ENCODE measurements at regions not wholly inside any gene's neighbourhood (a gene's known extent, or its start where the extent isn't known, plus 50 kb on each side); places are given as distances from the start of the nearest gene placed in this dataset.
A peak's percentile ranks its signal among the peaks of the same experiment; 100 is the strongest.
"Not testable (repeated sequence)": the region's sequence is repeated elsewhere in the genome, so short reads cannot be mapped to it uniquely, and the experiment has no call there.

DNA sequence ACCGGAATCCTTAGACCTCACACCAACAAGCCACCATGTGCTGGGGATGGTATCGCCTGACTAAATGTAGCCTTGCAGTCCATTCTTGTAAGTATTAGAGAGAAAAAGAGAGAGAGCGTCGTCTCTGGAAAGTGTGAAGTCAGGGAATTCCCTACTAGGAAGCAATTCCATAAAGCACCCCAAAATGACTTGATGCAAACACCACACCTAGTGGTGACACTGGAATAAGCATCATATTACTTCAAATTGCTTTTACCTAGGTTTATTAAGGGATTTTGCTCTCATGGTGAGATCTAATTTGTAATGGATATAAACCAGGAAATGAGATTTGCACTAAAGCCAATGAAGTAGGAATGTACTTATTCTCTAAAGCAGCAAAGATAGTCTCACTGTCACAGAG, 111.4 kb upstream of the METTL9 start:
- not testable (repeated sequence) for DNase-seq

DNA sequence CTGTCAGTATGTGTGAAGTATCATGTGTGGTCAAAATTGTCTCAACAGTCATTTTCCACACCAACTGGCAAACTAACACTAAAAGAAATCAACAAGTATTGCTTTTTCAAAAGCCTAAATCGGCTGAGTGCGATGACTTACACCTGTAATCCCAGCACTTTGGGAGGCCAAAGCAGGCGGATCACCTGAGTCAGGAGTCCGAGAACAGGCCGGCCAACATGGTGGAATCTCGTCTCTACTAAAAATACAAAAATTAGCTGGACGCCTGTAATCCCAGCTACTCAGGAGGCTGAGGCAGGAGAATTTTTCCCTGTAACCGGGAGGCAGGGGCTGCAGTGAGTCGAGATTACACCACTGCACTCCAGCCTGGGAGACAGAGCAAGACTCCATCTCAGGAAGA, 100.3 kb upstream of the METTL9 start:
- not testable (repeated sequence) for DNase-seq

DNA sequence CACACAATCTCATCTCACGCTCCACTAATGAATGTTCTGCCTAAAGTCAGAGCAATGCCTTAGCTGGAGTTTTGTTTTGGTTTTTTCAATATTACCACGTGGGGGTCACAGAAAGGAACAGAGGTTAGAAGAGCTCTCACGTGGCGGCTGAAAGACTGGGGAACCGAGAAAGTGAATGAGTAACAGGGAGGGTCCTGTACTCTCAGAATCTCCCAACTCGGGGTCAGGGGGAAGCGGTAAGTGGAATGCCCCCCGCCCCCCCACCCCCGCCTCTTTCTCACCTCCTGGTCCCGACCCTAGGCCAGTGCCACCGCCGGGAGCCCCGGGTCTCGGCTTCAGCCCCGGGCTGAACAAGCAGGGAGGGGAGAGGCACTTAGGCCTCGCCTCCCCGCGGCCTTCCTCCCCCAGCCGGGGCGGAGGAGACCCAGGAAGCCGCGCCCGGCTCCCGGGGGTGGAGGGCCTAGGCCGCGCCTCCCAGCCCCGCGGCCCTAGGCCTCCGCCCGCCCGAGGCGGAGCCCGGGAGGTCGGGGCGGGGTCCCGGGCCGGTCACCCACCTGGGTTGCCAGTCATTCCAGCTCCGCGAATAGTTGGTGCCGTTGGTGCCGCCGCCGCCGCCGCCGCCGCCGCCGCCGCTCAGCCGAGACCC, 98.0 kb upstream of the METTL9 start:
- not testable (repeated sequence) for DNase-seq

DNA sequence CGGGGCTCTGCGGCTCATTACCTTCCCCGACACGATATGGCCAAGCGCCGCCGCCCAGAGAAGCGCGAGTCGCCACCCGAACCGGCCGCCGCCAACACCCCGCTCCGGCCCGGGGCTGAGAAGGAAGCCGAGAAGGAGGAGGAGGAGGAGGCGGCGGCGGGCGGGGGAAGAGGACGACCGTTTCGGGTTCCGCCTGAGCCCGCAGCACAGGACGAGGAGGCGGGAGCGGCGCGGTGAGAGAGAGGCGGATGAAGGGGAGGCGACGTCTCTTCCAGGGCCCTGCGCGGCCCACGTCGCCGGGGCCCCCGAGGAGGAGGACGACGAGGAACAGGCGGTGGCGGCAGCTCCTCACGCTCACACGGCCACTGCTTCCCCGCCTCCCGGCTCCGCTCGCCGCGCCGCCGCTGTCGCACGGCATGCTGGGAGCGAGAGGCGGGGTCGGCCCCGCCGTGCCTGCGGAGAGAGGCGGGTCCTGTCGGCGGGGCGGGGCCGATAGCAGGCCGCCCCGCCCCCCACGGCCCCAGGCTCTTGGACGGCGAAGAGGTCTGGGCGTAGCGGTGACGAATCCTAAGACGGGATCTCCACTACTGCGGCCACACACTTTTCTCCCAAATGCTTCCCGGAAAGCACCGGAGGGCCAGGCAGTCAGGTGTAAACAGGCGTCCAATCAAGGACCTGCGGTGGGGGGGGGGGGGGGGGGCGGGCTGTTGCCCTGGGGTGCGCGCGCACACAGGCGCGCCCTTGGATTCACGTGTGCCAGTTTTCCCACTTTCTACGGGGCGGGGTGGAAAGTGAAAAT, 97.3 kb upstream of the METTL9 start:
- peak; percentile 93 for DNase-seq

DNA sequence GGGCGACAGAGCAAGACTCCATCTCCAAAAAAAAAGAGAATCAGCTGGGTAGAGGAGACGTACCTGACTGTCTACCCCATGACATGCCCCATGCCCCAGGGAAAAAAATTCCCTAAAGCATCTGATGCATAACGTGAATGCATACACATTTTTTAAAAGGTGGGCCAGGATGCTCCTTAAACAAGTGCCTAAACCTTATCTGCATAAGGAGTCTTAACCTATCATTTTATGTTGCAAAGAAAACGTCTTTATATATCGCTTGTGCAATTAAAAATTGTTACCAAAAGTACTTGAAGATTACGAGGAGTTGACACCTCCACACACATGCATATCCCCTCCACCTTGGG, 95.8 kb upstream of the METTL9 start:
- not testable (repeated sequence) for DNase-seq

DNA sequence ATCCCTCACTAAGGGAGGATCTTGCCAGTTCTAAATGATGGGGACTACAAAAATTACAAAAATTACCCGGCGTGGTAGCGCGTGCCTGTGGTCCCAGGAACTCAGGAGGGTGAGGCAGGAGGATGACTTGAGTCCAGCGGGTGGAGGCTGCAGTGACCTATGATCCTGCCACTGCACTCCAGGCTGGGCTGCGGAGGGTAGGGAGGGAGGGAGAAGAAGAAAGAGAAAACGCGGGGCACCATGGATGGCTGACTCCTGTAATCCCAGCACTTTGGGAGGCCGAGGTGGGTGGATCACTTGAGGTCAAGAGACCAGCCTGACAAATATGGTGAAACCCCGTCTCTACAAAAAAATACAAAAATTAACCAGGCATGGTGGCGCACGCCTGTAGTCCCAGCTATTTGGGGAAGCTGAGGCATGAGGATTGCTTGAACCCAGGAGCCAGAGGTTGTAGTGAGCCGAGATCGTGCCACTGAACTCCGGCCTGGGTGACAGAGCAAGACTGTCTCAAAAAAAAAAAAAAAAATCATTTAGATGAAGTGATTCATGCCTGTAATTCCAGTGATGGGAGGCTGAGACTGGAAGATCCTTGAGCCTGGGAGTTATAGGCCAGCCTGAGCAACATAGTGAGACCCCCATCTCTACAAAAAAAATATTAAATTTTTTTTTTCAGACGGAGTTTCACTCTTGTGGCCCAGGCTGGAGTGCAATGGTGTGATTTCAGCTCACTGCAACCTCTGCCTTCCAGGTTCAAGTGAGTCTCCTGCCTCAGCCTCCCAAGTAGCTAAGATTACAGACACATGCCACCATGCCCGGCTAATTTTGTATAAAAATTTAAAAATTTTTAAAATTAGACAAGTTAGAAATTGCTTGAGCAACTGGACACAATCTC, 95.2 kb upstream of the METTL9 start:
- not testable (repeated sequence) for DNase-seq

DNA sequence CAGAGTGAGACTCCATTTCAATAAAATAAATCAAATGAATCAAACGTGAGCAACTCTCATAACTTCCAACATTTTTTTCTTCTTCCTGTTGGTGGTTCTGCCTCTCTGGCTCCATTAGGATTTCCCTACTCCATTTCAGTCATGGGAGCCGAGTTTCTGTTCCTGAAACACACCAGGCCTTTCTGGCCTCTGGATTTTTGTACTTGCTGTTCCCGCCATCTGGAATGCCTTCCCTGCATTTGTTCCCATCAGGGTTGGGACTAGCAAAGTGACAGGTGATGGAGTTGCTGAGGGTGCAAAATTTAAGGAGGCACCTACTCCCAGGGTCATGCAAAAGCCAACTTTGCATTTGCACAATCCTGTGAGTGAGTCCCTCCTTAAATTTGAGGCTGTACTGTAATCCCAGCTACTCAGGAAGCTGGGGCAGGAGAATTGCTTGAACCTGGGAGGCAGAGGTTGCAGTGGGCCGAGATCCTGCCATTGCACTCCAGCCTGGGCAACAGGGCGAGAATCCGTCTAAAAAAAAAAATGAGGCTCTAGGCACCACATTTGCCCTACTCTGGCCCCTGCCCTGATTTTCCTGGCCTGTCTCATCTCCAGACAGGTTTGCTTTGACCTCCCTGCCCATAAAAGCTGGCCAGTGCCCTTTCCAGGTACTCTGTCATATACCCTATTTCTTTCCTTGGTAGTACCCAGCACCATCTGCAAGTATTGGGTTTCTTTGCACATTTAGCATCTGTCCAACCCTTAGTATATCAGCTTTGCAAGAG, 93.4 kb upstream of the METTL9 start:
- DNase-seq, result not testable (repeated sequence)

DNA sequence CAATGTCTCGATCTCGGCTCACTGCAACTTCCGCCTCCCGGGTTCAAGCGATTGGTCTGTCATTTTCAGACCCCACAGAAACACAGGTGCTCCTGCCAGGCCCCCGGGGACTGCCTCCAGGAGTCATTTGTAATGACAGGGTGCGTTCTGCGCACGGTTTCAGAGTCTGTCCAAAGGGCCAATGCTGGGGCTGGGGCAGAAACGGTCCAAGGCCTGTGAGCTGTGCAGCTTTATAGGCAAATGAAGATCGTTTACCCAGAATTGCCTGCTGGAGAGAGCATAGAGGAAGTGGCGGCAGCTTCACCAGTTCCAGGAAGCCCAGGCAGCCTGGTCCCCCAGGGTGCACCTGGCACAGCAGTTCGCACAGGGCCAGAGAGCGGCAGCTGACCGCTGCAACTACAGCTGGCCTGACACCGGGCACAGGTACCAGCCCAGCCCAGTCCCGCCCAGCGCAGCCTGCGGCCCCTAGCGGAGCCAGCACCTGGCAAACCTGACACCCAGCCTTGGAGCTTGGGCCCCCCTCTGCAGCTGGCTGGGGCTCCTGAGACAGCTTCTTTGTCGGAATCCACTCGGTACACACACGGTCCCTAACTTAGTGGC, 92.4 kb upstream of the METTL9 start:
- DNase-seq, result peak; percentile 10

DNA sequence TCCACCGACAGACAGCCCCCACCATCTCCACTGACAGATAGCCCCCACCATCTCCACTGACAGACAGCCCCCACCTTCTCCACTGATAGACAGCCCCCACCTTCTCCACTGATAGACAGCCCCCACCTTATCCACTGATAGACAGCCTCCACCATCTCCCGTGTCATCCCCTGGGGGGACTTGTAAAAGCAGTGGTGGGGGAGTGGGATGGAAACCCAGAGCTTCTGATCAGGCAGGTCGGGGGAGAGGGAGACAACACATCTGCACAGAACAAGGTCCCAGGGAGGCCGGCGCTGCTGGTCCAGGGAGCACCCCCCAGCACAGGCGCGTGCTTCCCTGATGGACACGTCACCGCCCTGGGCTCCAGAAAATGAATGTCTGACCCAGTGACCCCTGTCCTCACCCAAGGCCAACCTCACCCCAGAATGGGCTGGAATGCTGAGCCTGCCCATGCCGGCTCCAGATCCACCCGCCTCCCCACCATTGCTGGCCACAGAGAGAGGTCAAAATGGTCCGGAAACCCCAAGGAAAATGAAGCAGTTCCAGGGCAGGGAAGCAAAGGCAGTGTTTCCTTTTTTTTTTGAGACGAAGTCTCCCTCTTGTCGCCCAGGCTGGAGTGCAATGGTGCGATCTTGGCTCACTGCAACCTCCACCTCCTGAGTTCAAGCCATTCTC, 91.6 kb upstream of the METTL9 start:
- peak; percentile 13 for DNase-seq

DNA sequence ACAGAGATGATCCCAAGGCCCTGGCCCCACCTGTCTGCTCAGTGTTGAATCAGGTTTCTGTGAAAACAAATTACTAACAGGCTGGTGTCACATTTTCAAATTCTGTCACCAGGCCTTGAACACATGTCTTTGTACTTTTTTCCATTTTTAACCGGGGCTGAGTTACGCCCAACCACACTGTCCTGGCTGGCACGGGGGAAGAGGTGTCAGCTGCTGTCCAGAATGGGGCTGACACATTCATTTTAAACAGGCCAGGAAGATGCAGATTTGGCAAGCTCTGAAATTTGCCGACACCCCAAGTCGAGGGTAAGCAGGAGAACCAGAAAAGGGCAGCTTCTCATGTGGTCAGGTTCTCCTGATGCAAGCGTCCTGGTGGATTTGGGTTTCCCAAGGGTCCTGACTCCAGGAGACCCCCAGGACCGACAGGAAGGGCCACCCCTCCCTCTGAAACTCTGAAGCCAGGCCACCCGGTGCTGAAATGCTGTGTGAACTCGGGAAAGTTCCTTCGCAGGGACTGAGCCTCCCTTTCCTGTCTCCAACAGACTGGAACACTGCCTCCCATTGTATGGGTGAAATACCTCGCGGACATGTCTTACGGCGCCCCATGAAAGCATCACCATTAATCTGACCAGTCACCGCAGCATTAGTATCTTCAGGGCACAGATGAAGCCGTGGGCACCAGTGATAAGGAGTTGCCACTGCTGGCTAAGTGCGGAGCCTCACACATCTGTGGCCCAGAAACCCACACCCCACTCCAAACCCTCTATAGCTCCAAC, 90.5 kb upstream of the METTL9 start:
- DNase-seq, result peak; percentile 5

DNA sequence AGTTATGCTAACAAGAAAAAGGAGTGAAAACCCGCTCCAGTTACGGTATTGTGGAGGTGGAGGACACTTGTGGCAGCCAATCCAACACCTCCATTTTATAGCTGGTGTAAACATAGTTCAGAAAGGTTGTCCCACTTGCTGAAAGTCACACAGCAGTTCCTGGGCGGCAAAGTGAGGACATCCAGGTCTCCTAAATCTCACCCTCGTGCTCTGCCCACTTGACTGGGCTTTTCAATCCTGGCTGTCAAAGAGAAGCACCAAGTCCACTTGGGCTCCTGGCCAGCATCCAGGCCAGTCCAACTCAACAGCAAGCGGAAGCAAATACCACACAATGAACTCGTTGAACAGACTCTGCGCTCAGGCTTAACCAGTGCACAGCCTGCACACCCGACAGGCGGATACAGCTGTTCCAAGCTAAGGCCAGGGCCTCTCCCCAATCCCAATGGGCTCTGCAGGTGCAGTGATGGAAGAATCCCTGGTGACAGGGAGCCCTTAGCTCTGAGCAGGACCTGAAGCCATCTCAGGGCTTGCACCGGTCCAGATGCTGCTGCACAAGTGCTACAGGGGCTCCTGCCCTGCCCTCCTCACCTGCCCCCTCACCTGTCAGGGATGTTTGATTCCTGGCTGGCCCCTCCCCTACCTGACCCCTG, 89.8 kb upstream of the METTL9 start:
- DNase-seq, result not testable (repeated sequence)

DNA sequence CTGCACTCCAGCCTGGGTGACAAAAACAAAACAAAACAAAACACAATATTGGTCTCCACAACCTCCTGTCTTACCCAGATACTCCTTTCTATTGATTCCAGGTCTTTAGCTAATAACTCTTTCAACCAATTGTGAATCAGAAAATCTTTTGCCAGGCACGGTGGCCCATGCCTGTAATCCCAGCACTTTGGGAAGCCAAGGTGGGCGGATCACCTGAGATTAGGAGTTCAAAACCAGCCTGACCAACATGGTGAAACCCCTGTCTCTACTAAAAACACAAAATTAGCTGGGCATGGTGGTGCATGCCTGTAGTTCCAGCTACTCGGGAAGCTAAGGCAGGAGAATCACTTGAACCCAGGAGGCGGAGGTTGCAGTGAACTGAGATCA, 88.5 kb upstream of the METTL9 start:
- DNase-seq, result not testable (repeated sequence)

DNA sequence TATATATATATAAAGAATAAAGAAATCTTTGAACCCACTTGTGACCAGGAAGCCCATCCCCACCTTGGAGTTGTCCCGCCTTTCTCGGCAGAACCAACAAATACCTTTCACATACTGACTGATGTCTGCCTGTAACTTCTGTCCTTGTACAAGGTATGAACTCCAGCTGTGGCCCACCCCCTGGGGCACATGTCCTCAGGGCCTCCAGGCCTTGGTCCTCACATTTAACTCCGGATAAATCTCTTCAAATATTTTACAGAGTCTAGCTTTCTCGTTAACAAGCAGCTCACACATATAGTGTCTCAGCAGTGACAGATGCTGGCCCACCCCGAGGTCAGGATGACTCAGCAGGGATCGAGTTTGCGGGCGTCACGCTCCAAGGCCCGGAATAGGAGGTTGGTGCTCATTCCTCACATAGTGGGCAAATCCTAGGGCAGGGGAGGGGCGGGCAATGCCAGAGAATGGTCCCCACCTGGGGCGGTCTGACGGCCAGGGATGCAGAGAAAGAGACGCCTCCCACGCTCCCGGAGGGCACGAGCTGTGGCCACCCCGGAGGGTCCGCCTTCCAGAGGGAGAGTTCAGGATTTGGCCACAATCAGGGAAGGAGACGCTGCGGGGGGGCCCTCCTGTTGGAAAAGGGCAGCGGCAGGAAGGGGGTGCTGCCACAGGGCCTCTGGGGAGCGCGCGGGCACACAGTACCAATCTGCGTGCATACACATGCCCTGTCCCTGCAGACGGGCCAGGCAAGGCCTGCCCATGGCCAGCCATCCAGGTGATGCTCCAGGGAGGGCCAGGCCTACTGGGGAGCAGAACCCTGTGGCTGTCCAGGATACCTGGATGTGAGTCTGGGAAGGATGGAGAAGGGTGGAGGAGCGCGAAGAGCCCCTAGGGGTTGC, 87.8 kb upstream of the METTL9 start:
- DNase-seq, result not testable (repeated sequence)

DNA sequence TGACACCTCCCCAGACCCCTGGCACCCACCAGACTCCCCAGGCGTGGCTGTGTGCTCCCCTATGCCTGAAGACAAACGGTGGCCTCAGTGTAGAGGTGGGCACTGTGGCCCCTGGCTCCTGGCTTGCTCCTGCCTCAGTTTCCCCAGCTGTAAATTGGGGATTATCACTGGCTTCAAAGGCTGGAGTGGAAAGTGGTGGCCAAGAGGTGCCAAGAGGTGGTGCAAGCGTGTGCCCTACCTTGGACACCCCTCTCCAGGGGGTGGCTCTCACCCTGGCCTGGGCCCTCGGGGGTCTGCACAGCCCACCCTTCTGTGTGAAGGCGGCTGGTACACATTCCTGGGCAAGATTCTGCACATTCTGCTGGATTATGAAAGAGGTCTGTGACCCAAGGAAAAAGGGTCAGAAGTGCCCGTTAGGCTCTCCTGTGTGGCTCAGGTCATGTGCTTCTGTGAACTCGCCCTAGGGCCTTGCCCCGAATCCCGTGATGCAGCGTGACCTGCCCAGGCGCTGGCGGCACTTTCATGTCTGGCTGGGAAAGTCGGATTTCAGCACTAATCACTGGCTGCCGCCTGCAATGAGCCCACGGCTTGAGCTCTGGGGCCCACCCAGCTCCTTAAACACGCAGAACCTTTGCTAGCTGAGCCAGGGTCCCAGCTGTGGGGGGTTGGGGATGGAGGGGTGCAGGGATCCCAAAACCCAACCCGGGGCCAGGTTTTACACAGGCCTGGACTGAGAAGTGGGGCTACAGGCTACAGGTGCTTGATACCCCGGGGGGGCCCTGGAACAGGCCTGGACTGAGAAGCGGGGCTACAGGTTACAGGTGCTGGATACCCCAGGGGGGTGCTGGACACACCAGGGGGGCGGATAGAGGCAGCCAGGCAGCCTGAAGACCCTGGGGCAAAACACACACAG, 86.8 kb upstream of the METTL9 start:
- DNase-seq, result not testable (repeated sequence)

DNA sequence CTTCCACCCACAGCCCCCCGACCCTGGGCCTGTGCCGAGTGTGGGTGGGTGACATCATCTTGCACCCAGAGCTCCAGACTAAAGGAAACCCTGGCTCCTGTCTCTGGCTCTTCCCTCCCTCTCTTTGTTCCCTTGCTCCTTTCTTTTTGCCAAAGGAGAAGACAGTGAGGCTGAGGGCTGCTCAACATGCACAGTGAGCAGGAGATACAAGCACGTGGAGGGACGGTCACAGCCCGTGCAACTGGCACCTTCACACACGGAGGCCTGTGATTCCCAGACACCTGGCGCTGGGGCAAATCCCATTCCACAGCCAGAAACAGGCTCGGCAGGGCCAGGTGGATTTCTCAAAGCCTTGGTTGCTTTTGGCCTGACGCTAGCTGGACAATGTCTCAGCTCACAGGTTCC, 86.0 kb upstream of the METTL9 start:
- DNase-seq, result not testable (repeated sequence)

DNA sequence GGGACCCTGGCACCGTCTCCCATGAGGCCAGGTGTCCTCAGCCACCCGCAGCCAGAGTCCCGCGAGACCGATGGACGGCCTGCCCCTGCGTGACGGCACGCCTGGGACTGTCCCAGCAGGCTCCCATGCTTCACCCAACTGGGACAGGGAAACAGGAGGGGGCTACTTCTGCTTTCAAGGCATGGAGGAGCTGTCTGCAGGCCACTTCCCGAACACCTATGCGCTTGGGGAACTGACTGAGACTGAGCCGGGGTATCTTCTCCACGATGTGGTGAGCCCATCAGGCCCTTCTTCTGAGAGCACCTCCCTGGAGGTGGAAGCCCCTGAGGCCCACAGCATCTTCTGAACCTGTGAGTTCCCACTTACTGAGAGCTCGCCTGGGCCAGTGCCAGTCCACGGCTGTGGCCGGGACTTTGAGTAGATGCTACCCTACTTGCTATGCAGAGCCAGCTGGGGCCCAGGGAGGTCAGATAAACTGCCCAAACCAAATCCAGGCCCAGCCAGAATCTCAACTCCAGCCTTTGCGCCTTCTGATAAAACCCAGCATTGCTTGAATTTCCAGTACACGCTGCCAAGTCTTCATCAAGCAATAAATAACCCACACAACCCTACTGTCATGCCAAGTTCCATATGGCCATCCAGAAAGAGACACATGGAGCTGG, 85.4 kb upstream of the METTL9 start:
- not testable (repeated sequence) for DNase-seq

DNA sequence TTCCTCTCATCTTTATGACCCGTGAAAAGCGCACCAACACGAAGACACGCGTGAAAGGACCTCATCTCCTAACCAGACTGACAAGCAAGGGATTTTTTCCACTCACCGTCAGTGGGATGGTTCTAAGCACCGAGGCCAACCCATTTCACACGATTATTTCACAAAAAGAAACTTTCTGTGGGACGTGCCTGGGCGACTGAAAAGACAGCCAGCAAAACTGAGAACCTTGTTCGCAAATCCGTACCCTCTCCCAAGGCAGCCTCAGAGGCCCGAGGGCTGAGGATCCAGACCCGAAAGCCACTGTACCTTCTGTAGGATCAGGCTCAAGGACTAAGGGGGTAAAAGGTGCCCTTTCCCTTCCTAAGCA, 84.9 kb upstream of the METTL9 start:
- not testable (repeated sequence) for DNase-seq

DNA sequence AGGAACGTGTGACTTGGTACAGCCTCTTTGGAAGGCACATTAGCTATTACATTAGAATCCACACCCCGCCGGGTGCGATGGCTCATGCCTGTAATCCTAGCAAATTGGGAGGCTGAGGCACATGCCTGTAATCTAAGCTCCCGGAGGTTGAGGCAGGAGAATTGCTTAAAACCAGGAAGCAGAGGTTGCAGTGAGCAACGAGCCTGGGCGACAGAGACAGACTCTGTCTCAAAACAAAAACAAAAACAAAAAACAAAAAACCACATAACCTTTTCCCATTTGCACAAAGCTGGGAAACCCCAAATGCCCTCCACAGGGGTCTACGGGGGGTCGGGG, 82.7 kb upstream of the METTL9 start:
- not testable (repeated sequence) for DNase-seq
